ENCODE measurements at regions not wholly inside any gene's neighbourhood (a gene's known extent, or its start where the extent isn't known, plus 50 kb on each side); places are given as distances from the start of the nearest gene placed in this dataset.
"Not testable (repeated sequence)": the region's sequence is repeated elsewhere in the genome, so short reads cannot be mapped to it uniquely, and the experiment has no call there.

GRCh38 chr18:77342736-77343135, 93.1 kb downstream of the GALR1 start:
- H3K4me3 ChIP-seq (ENCODE audit: low read length), result no peak overlapping the region
- DNase-seq (ENCODE audit: low read depth), result no peak
- TF ChIP-seq CTCF (conservative IDR thresholded peaks at IDR 0.05; ENCODE audit: low read length), result no peak

GRCh38 chr18:77343846-77344510, 94.3 kb downstream of the GALR1 start:
- no peak for DNase-seq (ENCODE audit: low read depth)
- H3K4me3 ChIP-seq (ENCODE audit: low read length), result no peak overlapping the region
- no peak for TF ChIP-seq CTCF (conservative IDR thresholded peaks at IDR 0.05; ENCODE audit: low read length)

- DNase-seq (ENCODE audit: low read depth), result no peak
- TF ChIP-seq CTCF (conservative IDR thresholded peaks at IDR 0.05; ENCODE audit: low read length), result no peak
- H3K4me3 ChIP-seq (ENCODE audit: low read length), result no peak overlapping the region
These were observed 95.3 kb downstream of the GALR1 start for GRCh38 chr18:77344786-77345500.

- peak; percentile 18 for DNase-seq (ENCODE audit: low read depth)
- TF ChIP-seq CTCF (conservative IDR thresholded peaks at IDR 0.05; ENCODE audit: low read length), result no peak
These were observed 96.7 kb downstream of the GALR1 start for GRCh38 chr18:77346208-77346810.

GRCh38 chr18:77353349-77353748, 103.7 kb downstream of the GALR1 start:
- not testable (repeated sequence) for DNase-seq (ENCODE audit: low read depth); H3K4me3 ChIP-seq (ENCODE audit: low read length)

More at GRCh38 chr18:77346208-77346810, 96.7 kb downstream of the GALR1 start:
- no peak overlapping the region for H3K4me3 ChIP-seq (ENCODE audit: low read length)

- H3K4me3 ChIP-seq (ENCODE audit: low read length), result no peak overlapping the region
- no peak for TF ChIP-seq CTCF (conservative IDR thresholded peaks at IDR 0.05; ENCODE audit: low read length)
These were observed 110.1 kb downstream of the GALR1 start for GRCh38 chr18:77359561-77360314.

More at GRCh38 chr18:77359561-77360314, 110.1 kb downstream of the GALR1 start:
- no peak for DNase-seq (ENCODE audit: low read depth)

All from AG10803 (cell line).